Vagina (tissue), 2 donors: ENCODE measurements at regions not wholly inside any gene's neighbourhood (a gene's known extent, or its start where the extent isn't known, plus 50 kb on each side); places are given as distances from the start of the nearest gene placed in this dataset.
A peak's percentile ranks its signal among the peaks of the same experiment; 100 is the strongest.

Experiments
- DNase-seq, 2 donors: peaks; one replicate each; pipeline ENCODE4 v3.0.0-alpha.2; 2017; ENCODE audit errors: extremely low spot score in 2 of 2
- H3K27ac ChIP-seq: fragments of 200-600 bp; sonication (generic); one replicate; pipeline ENCODE4 v1.5.1; 2019
- H3K27me3 ChIP-seq: fragments of 200-600 bp; sonication (generic); one replicate; pipeline ENCODE4 v1.5.1; 2019
- H3K36me3 ChIP-seq, 2 donors: fragments of 200-600 bp; sonication (generic); one replicate each; pipeline ENCODE4 v1.5.1; 2017 to 2019
- H3K4me1 ChIP-seq: fragments of 200-600 bp; sonication (generic); one replicate; pipeline ENCODE4 v1.5.1; 2019
- H3K4me3 ChIP-seq, 2 donors: fragments of 200-600 bp; sonication (generic); 1 replicate in 1 of 2; 2 replicates in 1 of 2; pipeline ENCODE4 v1.5.1; 2016 to 2019
- H3K9me3 ChIP-seq: fragments of 200-600 bp; sonication (generic); one replicate; pipeline ENCODE4 v1.5.1; 2019
- CTCF ChIP-seq, 3 experiments: fragments of 450-650 bp in 2 of 3; fragments of 200-600 bp in 1 of 3; sonication (generic) in 1 of 3; IDR thresholded peaks; one replicate each; pipeline ENCODE4 v1.5.1; 2017 to 2019; ENCODE audit warnings: antibody characterized with exemption in 3 of 3, mild to moderate bottlenecking in 2 of 3, moderate library complexity in 2 of 3
- POLR2A ChIP-seq, 2 donors: fragments of 450-650 bp; IDR thresholded peaks; one replicate each; pipeline ENCODE4 v1.6.1; 2017; ENCODE audit warnings: antibody characterized with exemption in 2 of 2, mild to moderate bottlenecking in 2 of 2, moderate library complexity in 2 of 2
- POLR2AphosphoS5 ChIP-seq, 2 donors: sonication (generic); formaldehyde crosslinking; IDR thresholded peaks; one replicate each; pipeline ENCODE4 v1.9.0; 2017; ENCODE audit warnings: antibody characterized with exemption in 2 of 2, mild to moderate bottlenecking in 2 of 2, low read depth in 1 of 2; ENCODE audit not compliant: insufficient read depth in 1 of 2
- intact Hi-C: fragments of 100-400 bp; cut with DNase I; formaldehyde crosslinking; loops from one replicate; pipeline ENCODE4 v1.15.1; 2023

- intact Hi-C loops = no loop called here
These were observed 129.8 kb upstream of the JCAD start for GRCh38 chr10:30189238-30189580.

GRCh38 chr10:30188556-30189237 is 129.3 kb upstream of the JCAD start:
- intact Hi-C loops = no loop called here
- Histone ChIP-seq H3K4me3 (no peak overlapping the region), H3K9me3 (no peaks in the 10 kb centered on the region), H3K4me1 (peaks cover 6% of the 10 kb centered on the region), H3K27ac (no peak overlapping the region), H3K27me3 (no peaks in the 10 kb centered on the region), H3K36me3 (no peaks in the 10 kb centered on the region)
- TF ChIP-seq CTCF (IDR thresholded peaks at IDR 0.05) (no peak), POLR2AphosphoS5 (IDR thresholded peaks at IDR 0.05; ENCODE audit: insufficient read depth in 1 of 2, low read depth in 1 of 2) (no peak), POLR2A (IDR thresholded peaks at IDR 0.05) (no peak)
- DNase-seq = no peak

More at GRCh38 chr10:30189238-30189580, 129.8 kb upstream of the JCAD start:
- Histone ChIP-seq H3K4me3 (no peak overlapping the region), H3K27me3 (no peaks in the 10 kb centered on the region), H3K27ac (no peak overlapping the region), H3K9me3 (no peaks in the 10 kb centered on the region), H3K4me1 (peaks cover 6% of the 10 kb centered on the region), H3K36me3 (no peaks in the 10 kb centered on the region)
- no peak for TF ChIP-seq POLR2A (IDR thresholded peaks at IDR 0.05)
- TF ChIP-seq POLR2AphosphoS5 (IDR thresholded peaks at IDR 0.05; ENCODE audit: insufficient read depth in 1 of 2, low read depth in 1 of 2) = no peak
- TF ChIP-seq CTCF (IDR thresholded peaks at IDR 0.05) = no peak
- DNase-seq = no peak

GRCh38 chr10:30188101-30188500 is 128.7 kb upstream of the JCAD start:
- intact Hi-C loops = no loop called here
- Histone ChIP-seq H3K36me3 (no peaks in the 10 kb centered on the region), H3K27ac (peak overlapping the region; percentile 16), H3K4me1 (peaks cover 10% of the 10 kb centered on the region), H3K27me3 (no peaks in the 10 kb centered on the region), H3K9me3 (no peaks in the 10 kb centered on the region), H3K4me3 (no peak overlapping the region)
- TF ChIP-seq POLR2AphosphoS5 (IDR thresholded peaks at IDR 0.05; ENCODE audit: insufficient read depth in 1 of 2, low read depth in 1 of 2) (peak in 1 of 2 donors; percentile 22), POLR2A (IDR thresholded peaks at IDR 0.05) (no peak)
- no peak for DNase-seq

- H3K27ac ChIP-seq = no peak overlapping the region
These were observed 127.6 kb upstream of the JCAD start for GRCh38 chr10:30187010-30187409.

GRCh38 chr10:30186371-30186875 is 127.0 kb upstream of the JCAD start:
- TF ChIP-seq POLR2A (IDR thresholded peaks at IDR 0.05) (no peak), POLR2AphosphoS5 (IDR thresholded peaks at IDR 0.05; ENCODE audit: insufficient read depth in 1 of 2, low read depth in 1 of 2) (peak in 1 of 2 donors; percentile 28), CTCF (IDR thresholded peaks at IDR 0.05) (no peak)
- no peak for DNase-seq
- Histone ChIP-seq H3K4me1 (peaks cover 19% of the 10 kb centered on the region), H3K4me3 (no peak overlapping the region), H3K9me3 (no peaks in the 10 kb centered on the region), H3K27ac (no peak overlapping the region), H3K27me3 (no peaks in the 10 kb centered on the region), H3K36me3 (no peaks in the 10 kb centered on the region)
- intact Hi-C loops = no loop called here

More at GRCh38 chr10:30187010-30187409, 127.6 kb upstream of the JCAD start:
- no peak for DNase-seq
- no peaks in the 10 kb centered on the region for H3K27me3 ChIP-seq
- TF ChIP-seq POLR2AphosphoS5 (IDR thresholded peaks at IDR 0.05; ENCODE audit: insufficient read depth in 1 of 2, low read depth in 1 of 2) (no peak), CTCF (IDR thresholded peaks at IDR 0.05) (no peak), POLR2A (IDR thresholded peaks at IDR 0.05) (no peak)
- H3K4me1 ChIP-seq = peaks cover 16% of the 10 kb centered on the region
- no peak overlapping the region for H3K4me3 ChIP-seq
- no peaks in the 10 kb centered on the region for H3K9me3 ChIP-seq
- intact Hi-C loops = no loop called here
- H3K36me3 ChIP-seq = no peaks in the 10 kb centered on the region
